Putamen (tissue), 1 donor: ENCODE measurements at regions not wholly inside any gene's neighbourhood (a gene's known extent, or its start where the extent isn't known, plus 50 kb on each side); places are given as distances from the start of the nearest gene placed in this dataset.

ENCODE experiments used
- DNase-seq: peaks from one replicate; pipeline ENCODE4 v3.0.0-alpha.2; 2016; ENCODE audit warnings: low spot score

DNA sequence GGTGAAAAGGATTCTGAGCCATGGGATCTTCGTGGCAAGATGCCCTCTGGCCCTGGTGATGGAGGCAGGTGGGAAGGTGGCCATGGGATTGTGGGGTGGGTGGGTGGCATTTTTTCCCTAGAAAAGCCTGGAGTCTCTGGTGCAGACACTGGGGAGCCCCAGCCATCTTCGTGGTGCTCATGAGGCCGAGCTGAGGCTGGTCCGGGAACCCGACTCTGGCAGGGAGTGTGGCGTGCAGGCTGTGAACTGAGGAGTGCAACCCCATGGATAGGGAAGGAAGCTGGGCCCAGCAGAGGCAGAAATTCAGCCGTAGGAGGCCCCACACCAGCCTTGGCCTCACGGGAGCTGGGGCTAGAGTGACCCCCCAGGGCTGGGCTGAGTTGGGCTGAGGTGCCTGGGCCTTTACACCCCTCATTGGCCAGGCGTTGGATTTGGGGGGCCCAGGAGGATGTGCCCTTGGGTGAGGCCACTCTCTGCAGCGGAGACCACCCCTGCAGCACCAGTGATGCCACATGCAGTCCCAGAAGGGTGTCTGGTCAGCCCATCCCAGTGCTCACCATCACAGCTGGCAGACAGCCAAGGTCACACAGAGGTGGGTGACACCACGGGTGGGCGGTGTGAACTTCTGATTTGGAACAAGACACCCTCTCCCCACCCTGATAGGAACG lies 115.6 kb upstream of the HDAC4 start:
- no peak for DNase-seq

DNA sequence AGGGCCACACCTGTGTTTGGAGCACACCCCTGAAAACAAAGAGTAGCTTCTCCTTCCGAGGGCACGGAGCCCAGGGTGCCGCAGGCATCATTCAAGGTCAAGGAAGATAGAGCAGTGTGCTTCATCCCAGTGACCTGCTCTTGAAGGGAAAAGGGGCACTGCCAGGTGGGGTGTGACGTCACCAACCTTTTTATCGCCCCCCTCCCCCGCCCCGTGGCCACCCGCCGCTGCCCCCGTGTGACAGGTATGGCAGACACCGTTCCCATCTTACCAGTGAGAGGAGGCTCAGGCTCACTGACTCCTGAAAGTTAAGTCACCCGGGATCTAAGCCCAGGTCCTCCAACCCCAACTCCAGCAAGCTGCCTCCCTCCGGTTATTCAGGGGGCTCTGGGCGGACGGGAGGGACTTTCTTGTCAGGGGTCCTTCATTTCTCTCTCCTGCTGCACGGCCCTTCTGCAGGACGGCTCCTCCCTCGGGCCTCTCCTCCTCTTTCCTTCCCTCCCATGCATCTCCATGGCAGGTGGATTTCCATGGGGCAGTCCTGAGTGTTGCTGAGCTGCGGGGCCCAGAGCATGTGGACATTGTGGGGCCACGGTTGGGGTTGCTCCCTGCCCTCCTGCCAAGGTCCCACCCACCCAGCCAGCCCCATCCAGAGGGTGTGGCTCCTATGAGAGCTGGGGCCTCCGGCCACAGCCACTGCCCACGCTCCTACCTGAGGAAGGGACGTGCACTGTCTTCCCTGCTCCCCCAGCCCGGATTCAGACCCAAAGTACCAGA lies 114.1 kb upstream of the HDAC4 start:
- no peak for DNase-seq

DNA sequence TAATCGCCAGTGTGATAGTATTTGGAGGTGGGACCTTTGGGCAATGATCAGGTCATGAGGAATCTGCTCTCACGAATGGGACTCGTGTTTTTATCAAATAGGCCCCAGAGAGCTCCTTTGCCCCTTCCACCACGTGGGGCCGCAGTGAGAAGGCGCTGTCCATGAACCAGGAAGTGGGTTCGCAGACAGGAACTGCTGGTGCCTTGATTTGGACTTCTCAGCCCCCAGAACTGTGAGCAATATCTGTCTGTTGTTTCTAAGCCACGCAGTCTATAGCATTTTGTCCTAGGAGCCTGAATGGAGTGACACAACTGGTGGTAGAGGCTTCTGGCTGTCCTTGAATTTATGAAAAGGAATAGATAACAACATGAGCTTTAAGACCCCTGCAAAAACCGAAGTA lies 111.2 kb upstream of the HDAC4 start:
- DNase-seq: no peak

DNA sequence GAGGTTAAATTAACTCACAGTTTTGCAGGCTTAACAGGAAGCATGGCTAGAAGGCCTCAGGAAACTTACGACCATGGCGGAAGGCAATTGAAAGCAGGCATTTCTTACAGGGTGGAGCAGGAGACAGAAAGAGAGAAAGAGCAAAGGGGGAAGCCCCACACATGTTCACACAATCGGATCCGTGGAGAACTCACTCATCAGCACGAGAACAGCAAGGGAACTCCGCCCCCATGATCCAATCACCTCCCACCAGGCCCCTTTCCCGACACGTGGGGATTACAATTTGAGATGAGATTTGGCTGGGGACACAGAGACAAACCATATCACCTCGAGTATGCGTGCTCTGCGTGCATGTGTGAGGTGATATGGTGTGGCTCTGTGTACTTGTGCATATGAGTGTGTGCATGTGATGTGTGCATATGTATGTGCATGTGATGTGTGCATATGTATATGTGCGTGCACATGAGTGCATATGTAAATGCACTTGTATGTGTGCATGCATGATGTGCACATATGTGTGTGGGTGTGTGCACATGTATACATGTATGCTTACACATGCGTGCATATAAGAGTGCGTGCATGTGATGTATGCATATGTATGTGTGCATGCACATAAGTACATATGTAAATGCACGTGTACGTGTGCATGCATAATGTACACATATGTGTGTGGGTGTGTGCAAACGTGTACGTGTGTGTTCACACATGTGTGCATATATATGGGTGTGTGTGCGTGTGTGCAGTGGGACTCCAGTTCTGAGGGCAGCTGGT lies 108.7 kb upstream of the HDAC4 start:
- peak; percentile 29 for DNase-seq

DNA sequence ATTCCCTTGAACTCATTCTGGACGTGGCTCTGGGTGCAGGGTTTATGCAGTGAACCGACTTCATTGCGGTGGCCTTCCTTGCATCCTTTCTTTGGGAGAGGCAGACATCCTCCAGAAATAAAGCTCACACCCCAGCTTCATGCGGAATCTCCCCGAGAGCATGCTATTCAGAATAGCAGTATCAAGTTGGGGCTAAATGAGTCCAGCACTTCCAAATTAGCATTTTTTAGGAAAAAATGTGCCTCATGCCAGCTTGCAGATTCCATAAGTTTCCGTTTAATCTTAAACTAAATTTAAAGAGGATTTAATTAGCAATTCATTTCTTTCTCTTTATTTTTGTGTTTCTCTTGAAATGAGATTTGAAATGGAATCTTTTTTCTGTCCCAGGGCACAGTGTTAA lies 107.4 kb upstream of the HDAC4 start:
- DNase-seq: no peak

DNA sequence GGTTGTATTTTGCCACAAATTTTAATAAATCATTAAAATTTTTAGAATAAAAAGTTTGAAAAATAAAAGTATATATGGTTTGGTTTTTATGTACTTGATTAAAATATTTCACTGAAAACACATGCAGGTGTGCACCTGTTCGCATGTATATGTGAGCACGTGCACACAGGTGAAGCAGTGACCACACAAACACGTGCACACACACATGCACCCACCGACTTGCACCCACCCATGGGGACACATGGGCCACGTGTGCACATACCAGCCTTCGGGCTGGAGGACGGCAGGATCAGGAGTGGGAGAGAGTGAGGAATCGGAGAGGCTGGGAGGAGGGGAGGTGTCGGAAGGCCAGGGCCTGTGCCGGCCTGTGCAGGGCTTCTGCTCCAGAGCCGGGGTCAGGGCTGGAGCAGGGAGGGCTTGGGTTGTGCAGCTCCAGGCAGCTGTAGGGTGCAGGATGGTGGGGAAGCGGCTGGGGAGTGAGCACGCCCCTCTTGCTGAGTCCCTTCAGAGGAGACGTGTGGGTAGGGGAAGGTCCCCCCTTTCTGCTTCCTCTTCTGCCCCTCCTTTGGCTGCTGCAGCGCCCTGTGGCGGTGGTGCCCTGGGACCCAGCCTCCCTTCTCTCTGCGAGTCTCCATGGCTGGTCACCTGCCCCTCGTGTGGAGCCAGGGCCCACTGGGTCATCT lies 106.9 kb upstream of the HDAC4 start:
- no peak for DNase-seq

DNA sequence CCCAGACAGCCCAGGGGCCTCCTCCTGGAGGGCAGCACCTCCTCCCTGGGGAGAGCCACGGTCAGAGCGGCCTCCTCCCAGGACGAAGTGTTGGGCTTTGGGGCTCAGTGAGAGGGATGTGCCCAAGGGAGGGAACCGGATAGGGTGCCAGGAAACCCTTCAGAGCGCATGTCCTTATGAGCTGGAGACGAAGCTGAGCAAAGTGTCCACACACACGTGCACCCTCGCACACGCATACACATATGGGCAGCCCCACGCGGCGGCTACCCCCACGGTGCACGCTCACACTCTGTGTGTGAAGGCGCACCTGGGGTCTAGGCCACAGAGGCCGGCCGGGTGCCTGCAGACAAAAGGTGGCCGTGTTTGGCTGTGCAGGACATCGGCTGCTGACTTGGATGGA lies 106.1 kb upstream of the HDAC4 start:
- no peak for DNase-seq

DNA sequence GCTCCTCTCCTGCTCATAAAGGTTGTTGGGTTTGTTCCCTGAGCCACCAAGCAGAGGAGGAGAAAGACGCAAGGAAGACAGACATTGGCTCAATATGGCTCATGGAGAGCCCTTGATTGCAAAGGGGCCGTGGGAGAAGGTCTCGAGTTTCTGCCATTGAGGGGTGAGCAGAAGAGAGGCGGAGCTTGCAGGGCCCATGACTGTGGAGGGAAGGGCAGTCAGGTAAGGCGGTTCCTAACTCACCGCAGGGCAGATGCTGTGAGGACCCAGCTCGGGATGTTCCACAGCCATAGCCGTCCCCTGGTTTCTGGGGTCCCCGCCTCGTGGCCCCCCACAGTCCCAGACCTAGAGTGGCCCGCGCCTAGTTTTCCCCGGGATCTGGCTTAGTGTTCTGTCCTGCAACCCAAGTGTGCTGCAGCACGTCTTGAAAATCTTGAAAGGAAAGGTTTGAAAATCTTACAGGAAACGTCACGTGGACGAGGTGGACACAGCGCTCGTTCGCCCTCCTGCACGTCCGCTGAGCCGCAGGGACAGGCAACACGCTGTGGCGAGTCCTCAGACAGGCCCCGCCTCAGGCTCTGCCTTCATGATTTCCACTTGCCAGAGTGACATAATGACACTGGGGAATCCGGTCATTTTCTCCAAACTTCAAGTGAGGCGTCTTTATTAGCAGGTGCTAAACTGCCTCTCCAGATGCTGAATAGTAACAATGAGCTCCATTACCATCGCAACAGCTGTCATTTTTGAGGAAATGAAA lies 105.5 kb upstream of the HDAC4 start:
- DNase-seq: no peak

DNA sequence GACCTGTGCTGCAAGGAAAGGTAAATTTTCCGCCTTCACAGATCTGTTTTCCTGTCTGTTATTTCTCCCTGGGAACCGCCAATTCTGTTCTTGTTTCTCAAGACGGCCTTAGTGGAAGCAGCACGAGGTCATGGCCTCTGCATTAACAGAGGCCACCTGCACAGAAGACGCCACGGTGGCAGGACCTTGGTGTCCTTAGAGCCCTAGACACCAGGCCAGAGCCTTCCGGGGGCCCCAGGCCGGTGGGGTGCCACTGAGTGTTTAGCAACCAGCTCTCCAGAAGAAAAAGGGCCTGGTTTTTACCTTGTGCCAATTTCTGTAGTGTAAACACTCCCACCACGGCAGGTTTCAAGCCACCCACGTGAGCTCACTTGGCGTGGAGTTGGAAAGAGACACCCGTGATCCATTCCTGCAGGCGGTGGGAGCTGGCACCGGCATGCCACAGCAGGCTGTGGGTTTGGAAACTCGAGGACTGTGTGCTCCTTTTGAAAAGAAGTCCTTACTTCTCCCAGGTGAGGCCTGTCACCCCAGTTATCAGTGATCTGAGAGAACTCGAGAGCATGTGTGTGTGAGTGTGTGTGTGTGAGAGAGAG lies 103.9 kb upstream of the HDAC4 start:
- no peak for DNase-seq

DNA sequence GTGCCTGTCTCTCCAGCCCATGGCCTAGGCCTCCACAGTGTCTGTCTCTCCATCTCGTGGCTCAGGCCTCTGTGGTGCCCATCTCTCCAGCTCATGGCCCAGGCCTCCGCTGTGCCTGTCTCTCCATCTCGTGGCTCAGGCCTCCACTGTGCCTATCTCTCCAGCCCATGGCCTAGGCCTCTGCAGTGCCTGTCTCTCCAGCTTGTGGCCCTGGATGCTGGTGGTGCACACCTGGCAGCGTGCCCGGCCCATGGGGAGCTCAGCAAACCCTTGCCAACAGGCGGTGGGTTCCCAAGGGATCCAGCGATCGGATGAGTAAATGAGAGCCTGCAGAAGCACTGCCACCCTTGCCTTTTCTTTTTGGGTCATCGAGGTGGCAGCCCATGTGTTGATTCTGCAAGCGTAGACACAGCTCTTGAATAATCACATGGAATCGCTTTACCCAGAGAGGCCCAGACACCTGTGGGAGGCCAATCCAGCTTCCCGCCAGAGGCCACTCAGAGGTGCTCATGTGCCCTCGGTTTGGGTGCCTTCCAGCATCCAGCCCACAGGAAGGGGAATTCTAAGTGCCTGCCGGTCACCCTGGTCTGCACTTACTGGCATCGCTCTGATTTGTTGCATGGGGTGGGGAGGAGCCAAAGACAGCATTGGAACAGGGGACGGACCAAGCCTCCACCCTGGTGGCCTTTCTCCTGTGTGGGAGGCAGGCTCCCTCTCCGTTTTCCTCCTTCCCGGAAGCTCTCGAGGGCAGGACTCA lies 101.8 kb upstream of the HDAC4 start:
- no peak for DNase-seq

DNA sequence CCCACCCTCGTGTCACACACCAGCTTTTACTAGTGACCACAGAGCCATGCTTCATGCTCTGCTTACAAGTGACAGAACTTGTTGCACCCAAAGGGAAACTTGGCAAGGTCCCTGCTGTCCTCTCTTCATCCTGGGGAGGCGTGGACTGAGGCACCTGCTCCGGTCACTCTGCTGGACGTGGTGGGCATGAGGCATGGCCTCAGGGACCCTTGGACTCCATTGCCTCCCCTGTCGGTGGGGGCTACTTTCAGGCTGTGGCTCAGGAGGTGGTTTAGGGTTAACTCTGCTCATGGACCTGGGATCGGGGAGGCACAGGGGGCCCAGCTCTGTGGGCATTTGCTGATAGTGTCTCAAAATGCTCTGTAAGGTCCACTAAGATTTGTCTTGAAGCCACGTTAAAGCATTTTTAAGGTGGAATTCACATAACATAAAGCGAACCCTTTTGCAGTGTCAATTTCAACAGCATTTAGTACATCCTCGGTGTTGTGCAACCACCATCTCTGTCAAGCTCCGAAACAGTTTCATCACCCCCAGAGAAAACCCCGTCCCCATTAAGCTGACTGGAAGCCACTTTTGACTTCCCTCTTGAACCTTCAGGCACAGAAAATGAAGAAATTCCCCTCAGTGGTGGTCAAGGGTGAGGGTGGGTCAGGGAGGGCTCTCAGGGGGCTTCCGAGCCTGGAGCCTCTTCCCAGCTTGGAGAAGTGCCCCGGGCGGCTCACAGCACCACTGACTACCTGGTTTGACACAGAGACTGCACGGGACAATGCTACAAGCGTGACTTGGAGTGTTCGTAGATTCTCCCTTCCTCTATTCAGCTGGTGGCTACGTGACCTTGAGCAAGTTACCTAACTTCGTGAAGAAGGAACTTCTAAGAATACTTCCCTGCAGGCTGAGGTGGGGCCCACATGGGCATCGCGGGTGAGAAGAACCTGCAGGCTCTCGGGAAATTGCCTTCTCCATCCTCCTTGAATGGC lies 100.0 kb upstream of the HDAC4 start:
- DNase-seq: no peak

DNA sequence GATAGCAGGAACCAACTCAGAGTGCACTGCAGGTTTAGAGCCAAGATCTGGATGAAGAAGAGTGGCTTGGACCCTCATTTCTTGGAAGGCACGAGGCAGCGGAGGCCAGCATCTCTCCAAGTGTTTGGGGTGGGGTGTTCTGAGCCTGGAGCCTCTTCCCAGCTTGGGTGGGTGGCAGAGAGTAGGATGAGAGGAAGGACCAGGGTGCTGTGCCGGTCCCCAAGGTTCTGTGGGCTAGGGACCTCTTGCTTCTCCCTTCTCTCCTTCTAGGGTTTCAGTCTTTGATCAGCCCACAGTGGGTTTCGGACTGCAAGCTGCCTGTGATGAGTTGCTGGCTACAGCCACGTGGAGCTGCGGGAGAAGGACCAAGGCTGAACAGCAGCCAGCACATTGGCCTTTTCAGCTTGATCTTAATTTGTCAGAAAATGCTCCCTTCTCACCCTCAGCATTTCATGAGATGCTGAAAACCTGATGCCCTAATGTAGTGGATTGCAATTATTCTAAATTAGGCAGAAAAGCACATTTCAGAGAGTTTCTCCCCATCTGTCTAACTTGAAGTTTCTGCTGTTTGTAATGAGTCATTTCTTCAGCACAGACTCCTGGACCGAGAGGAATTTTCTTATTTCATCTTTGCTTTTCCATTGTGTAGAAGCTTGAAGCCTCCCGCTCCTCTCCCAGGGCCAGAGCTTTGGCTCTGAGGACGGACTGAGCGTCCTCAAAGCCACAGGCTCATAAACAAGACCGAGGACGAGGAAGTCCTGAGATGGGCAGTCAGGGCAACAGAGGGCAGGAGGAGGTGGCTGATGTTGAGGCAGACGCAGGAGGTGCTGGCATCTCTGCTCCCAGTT lies 99.1 kb upstream of the HDAC4 start:
- no peak for DNase-seq

DNA sequence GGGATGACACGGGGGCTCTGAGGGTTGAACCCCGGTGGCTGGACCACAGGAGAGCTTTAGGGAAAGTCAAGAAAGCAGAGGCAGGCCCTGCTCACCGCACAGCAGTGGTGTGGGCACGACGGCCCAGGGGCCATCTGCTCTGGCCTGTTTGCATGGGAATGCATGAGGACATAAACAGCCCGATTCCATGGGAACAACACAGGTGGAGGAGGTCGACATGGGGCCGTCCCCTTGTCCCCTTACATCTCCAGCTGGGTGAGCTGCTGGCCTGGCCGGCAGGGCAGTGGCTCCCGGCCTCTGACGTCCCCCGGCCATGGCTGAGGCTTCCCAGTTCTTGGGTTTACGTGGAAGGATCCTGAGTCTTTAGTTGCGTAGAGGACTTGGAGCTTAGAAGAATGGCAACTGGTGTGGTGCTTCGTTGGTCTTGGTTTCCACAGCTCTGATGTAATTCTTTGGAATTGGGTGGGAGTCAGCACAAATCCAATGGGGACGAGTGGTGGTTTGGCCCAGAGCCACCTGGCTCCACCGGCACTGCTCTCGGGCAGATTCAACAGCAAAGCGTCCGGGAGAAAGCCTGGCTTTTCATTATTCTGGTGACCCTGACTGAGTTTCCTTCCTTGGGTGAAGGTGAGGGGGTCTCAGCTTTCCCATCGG lies 98.3 kb upstream of the HDAC4 start:
- no peak for DNase-seq

DNA sequence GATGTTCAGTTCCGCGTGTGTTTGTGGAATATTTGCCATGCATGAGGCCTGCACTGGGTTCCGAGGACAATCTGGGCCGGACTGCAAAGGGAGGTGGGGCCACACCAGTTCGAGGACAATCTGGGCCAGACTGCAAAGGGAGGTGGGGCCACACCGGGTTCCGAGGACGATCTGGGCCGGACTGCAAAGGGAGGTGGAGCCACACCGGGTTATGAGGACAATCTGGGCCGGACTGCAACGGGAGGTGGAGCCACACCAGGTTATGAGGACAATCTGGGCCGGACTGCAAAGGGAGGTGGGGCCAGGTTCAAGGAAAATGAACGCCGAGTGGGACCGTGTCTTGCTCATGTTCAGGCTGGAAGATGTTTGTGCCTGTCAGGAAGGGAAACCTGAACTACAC lies 97.8 kb upstream of the HDAC4 start:
- DNase-seq: no peak

DNA sequence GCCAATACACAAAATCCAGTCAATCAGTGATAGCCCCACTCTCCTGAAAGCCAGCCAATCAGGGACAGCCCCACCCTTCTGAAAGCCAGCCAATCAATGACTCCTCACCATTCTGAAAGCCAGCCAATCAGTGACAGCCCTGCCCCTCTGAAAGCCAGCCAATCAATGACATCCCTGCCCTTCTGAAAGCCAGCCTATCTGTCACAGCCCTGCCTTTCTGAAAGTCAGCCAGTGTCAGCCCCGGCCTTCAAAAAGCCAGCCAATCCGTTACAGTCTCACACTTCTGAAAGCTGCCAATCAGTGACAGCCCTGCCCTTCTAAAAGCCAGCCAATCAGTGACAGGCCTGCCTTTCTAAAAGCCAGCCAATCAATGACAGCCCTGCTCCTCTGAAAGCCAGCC lies 95.9 kb upstream of the HDAC4 start:
- no peak for DNase-seq

DNA sequence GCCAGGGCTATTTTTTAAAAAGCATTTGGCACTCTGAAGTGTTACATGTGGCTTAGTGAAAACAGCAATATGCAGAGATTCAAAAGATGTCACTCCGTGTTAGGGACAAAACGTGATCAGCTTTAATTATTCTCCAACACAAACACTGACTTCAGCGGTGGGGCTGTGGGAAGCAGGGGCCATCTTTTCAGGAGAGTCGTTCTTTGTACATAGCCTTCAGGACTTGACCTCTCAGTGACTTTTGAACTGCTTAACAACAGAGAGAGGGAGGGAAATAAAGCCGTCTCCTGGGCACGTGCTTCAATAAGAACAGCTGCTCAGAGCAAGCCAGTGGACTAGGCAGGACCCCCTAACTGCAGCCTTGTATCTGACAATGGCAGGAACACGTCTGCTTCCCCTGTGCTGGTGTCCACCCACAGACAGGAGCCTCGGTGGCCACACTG lies 95.0 kb upstream of the HDAC4 start:
- DNase-seq: no peak

DNA sequence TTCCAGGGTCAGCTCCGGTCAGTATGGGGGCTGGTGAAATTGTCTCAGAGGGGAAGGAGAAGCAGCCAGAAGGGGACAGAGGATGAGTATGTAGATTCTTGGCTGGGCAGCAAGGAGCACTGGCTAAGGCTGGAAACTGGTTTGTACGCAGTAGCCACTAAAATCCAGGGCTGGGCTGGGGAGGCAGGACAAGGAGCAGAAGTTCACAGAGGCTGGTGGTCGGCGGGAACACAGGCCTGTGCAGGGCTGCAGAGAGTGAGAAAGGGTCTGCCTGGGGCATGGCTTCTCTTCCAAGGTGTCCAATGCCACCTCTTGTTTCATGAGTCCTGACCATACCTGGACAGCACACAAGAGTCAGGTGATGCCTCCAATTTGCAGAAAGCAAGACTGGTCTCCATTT lies 94.4 kb upstream of the HDAC4 start:
- no peak for DNase-seq

DNA sequence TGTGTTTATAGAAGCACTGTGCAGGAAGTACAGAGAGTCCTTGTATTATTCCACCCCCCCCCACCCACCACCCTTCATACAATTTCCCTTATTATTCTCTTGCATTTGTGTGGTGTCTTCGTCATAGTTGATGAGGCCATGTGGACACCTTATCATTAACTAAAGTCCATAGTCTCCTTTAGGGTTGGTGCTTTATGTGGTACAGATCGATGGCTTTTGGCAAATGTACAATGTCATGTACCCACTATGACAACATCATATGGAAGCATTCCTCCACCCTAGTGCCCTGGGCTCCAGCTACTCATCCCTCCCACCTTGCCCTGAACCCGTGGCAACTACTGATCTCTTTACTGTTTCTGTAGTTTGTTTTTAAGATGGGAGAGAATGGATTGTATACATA lies 93.8 kb upstream of the HDAC4 start:
- DNase-seq: no peak
